Spleen (tissue), 7 donors: ENCODE measurements at regions not wholly inside any gene's neighbourhood (a gene's known extent, or its start where the extent isn't known, plus 50 kb on each side); places are given as distances from the start of the nearest gene placed in this dataset.

ENCODE experiments used
- CTCF ChIP-seq, 11 experiments: fragments of 200-600 bp in 7 of 11; fragments of 450-650 bp in 4 of 11; sonication (generic) in 4 of 11; IDR thresholded peaks in 8 of 11; conservative IDR thresholded peaks in 3 of 11; 1 replicate in 7 of 11; 2 replicates in 4 of 11; pipeline versions ENCODE4 v1.4.0 to v1.8.0; 2016 to 2021; ENCODE audit warnings: antibody characterized with exemption in 11 of 11, inconsistent platforms in 4 of 11, mild to moderate bottlenecking in 1 of 11
- POLR2A ChIP-seq, 3 donors: fragments of 450-650 bp; IDR thresholded peaks; one replicate each; pipeline ENCODE4 v1.5.1; 2017; ENCODE audit warnings: antibody characterized with exemption in 3 of 3, mild to moderate bottlenecking in 1 of 3
- POLR2AphosphoS5 ChIP-seq, 3 donors: sonication (generic); formaldehyde crosslinking; IDR thresholded peaks; one replicate each; pipeline ENCODE4 v1.5.1; 2017; ENCODE audit warnings: antibody characterized with exemption in 3 of 3
- donor health status: DM: no; HTN: no; CAD: no; lungs with moderate emphysema.
- donor health status: DM: no; HTN: no; CAD: no.
- donor health status: DM: no; HTN: no; CAD: no.

DNA sequence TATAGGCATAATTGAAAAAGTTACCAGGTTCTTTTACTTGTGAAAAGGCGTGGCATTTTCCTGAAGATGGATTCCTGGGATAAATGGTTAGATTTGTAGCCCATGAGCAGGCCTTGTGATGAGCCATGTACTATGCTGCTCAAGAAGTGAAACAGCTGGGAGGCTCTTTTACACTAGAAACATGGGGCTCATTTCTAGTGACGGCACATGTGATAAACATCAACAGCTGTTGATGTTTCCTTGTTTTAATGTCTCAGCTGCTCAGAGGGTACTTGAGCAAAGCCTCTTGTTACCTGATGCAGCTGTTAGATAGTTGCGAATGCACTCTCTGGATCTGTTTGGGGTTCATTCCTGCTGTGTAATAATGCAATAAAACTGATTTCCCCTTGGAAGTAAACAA, 396.8 kb downstream of the GUCY1A2 start:
- TF ChIP-seq POLR2AphosphoS5 (IDR thresholded peaks at IDR 0.05) (no peak), CTCF (IDR thresholded peaks at IDR 0.05 in 8 of 11, conservative IDR thresholded peaks at IDR 0.05 in 3 of 11) (no peak), POLR2A (IDR thresholded peaks at IDR 0.05) (no peak)
